ENCODE measurements at regions not wholly inside any gene's neighbourhood (a gene's known extent, or its start where the extent isn't known, plus 50 kb on each side); places are given as distances from the start of the nearest gene placed in this dataset.

- Histone ChIP-seq H3K9me3 (ENCODE audit: control extremely low read depth in 1 of 3, control insufficient read depth in 2 of 3, insufficient read depth in 1 of 3, low read length in 2 of 3) (peaks cover 0 to 4% (median 0%) of the 10 kb centered on the region in 3 donors), H3K4me1 (ENCODE audit: control insufficient read depth in 2 of 2, insufficient read depth in 2 of 2, low read length in 2 of 2) (no peaks in the 10 kb centered on the region), H3K4me2 (replicated peaks; ENCODE audit: low read depth, low read length, poor library complexity, severe bottlenecking) (no peak overlapping the region), H3K27ac (ENCODE audit: low read length in 2 of 2) (no peak overlapping the region), H3K79me2 (ENCODE audit: control insufficient read depth, insufficient read depth, low read length) (no peaks in the 10 kb centered on the region), H3K4me3 (ENCODE audit: control extremely low read depth in 1 of 5, extremely low read depth in 1 of 5, insufficient read depth in 1 of 5, low read depth in 2 of 5, low read length in 4 of 5) (no peak overlapping the region), H3K27me3 (replicated peaks in 1 of 4; ENCODE audit: control extremely low read depth in 1 of 4, control insufficient read depth in 3 of 4, insufficient read depth in 4 of 4, low read length in 3 of 4) (no peaks in the 10 kb centered on the region), H3K36me3 (replicated peaks in 1 of 2; ENCODE audit: control extremely low read depth in 1 of 2, control insufficient read depth in 1 of 2, extremely low read depth in 1 of 2, insufficient read depth in 2 of 2, low read length in 1 of 2) (no peaks in the 10 kb centered on the region), H2AFZ (ENCODE audit: insufficient read depth, low read depth, low read length, poor library complexity, severe bottlenecking) (no peak overlapping the region), H4K20me1 (ENCODE audit: control insufficient read depth, insufficient read depth, low read length, poor library complexity, severe bottlenecking) (no peaks in the 10 kb centered on the region), H3K9ac (ENCODE audit: low read length) (no peak overlapping the region)
- Mint-ChIP-seq H3K9me3 (ENCODE audit: insufficient read depth) (no peaks in the 10 kb centered on the region), H3K27ac (no peak overlapping the region), H3K4me1 (no peaks in the 10 kb centered on the region), H3K27me3 (no peaks in the 10 kb centered on the region), H3K4me3 (no peak overlapping the region)
- WGBS (ENCODE audit: insufficient coverage): no CpG with 5 or more reads among the region's 6 CpGs
- intact Hi-C loops (cut with micrococcal nuclease): no loop called here
- DNase-seq (no peak), ATAC-seq (ENCODE audit: low read depth) (no peak)
- POLR2A ChIA-PET: no interaction called here
- CTCF ChIA-PET: no interaction called here
- TF ChIP-seq CTCF (IDR thresholded peaks at IDR 0.05) (no peak), EZH2 (IDR thresholded peaks at IDR 0.05; ENCODE audit: borderline replicate concordance, insufficient read depth, low read depth, low read length, poor library complexity, severe bottlenecking) (no peak)
These were observed 559.0 kb downstream of the CBLN4 start for GRCh38 chr20:55446301-55446700.

GRCh38 chr20:55439070-55439469 is 566.2 kb downstream of the CBLN4 start:
- Histone ChIP-seq H3K4me1 (ENCODE audit: control insufficient read depth in 2 of 2, insufficient read depth in 2 of 2, low read length in 2 of 2) (no peaks in the 10 kb centered on the region), H4K20me1 (ENCODE audit: control insufficient read depth, insufficient read depth, low read length, poor library complexity, severe bottlenecking) (no peaks in the 10 kb centered on the region), H3K27ac (ENCODE audit: low read length in 2 of 2) (no peak overlapping the region), H3K9me3 (ENCODE audit: control extremely low read depth in 1 of 3, control insufficient read depth in 2 of 3, insufficient read depth in 1 of 3, low read length in 2 of 3) (peaks cover 0 to 4% (median 0%) of the 10 kb centered on the region in 3 donors), H3K79me2 (ENCODE audit: control insufficient read depth, insufficient read depth, low read length) (no peaks in the 10 kb centered on the region), H3K4me3 (ENCODE audit: control extremely low read depth in 1 of 5, extremely low read depth in 1 of 5, insufficient read depth in 1 of 5, low read depth in 2 of 5, low read length in 4 of 5) (no peak overlapping the region), H3K27me3 (replicated peaks in 1 of 4; ENCODE audit: control extremely low read depth in 1 of 4, control insufficient read depth in 3 of 4, insufficient read depth in 4 of 4, low read length in 3 of 4) (no peaks in the 10 kb centered on the region), H3K36me3 (replicated peaks in 1 of 2; ENCODE audit: control extremely low read depth in 1 of 2, control insufficient read depth in 1 of 2, extremely low read depth in 1 of 2, insufficient read depth in 2 of 2, low read length in 1 of 2) (no peaks in the 10 kb centered on the region), H3K4me2 (replicated peaks; ENCODE audit: low read depth, low read length, poor library complexity, severe bottlenecking) (no peak overlapping the region), H2AFZ (ENCODE audit: insufficient read depth, low read depth, low read length, poor library complexity, severe bottlenecking) (no peak overlapping the region), H3K9ac (ENCODE audit: low read length) (no peak overlapping the region)
- H3K27ac Mint-ChIP-seq: no peak overlapping the region
- no peaks in the 10 kb centered on the region for H3K4me1 Mint-ChIP-seq
- CTCF ChIA-PET: no interaction called here
- H3K27me3 Mint-ChIP-seq: no peaks in the 10 kb centered on the region
- intact Hi-C loops (cut with micrococcal nuclease): no loop called here
- no peak for ATAC-seq (ENCODE audit: low read depth)
- H3K9me3 Mint-ChIP-seq (ENCODE audit: insufficient read depth): peaks cover 2% of the 10 kb centered on the region
- TF ChIP-seq CTCF (IDR thresholded peaks at IDR 0.05) (no peak), EZH2 (IDR thresholded peaks at IDR 0.05; ENCODE audit: borderline replicate concordance, insufficient read depth, low read depth, low read length, poor library complexity, severe bottlenecking) (no peak)
- no peak overlapping the region for H3K4me3 Mint-ChIP-seq
- no CpG with 5 or more reads among the region's 2 CpGs for WGBS (ENCODE audit: insufficient coverage)
- POLR2A ChIA-PET: no interaction called here
- DNase-seq: no peak
